Neural cell (in vitro differentiated cells): ENCODE measurements at regions not wholly inside any gene's neighbourhood (a gene's known extent, or its start where the extent isn't known, plus 50 kb on each side); places are given as distances from the start of the nearest gene placed in this dataset.

Source experiments
- H2AFZ ChIP-seq: fragments of 200-600, 300-800 bp; sonication (generic), shearing (Covaris generic); 2 replicates; pipeline ENCODE4 v1.6.0; 2014; ENCODE audit warnings: low read depth, mild to moderate bottlenecking, antibody characterized with exemption, low read length, moderate library complexity
- H3F3A ChIP-seq: fragments of 200-600 bp; shearing (Covaris generic); 2 replicates; pipeline ENCODE4 v1.6.1; 2016; ENCODE audit warnings: mild to moderate bottlenecking, moderate library complexity, mixed read lengths, antibody characterized with exemption, low read length; ENCODE audit not compliant: insufficient read depth, poor library complexity, severe bottlenecking
- H3K27ac ChIP-seq: fragments of 200-600, 300-800 bp; sonication (generic), shearing (Covaris generic); 2 replicates; pipeline ENCODE4 v1.5.1; 2014; ENCODE audit warnings: mild to moderate bottlenecking, low read length, moderate library complexity
- H3K27me3 ChIP-seq: fragments of 300-800, 200-600 bp; sonication (generic), shearing (Covaris generic); 2 replicates; pipeline ENCODE4 v1.6.0; 2014; ENCODE audit warnings: mild to moderate bottlenecking, low read depth, low read length, moderate library complexity; ENCODE audit not compliant: insufficient read depth
- H3K36me3 ChIP-seq: fragments of 300-800, 200-600 bp; sonication (generic), shearing (Covaris generic); 2 replicates; pipeline ENCODE4 v1.5.1; 2014; ENCODE audit warnings: mild to moderate bottlenecking, antibody characterized with exemption, low read length, moderate library complexity; ENCODE audit not compliant: insufficient read depth
- H3K4me2 ChIP-seq: fragments of 300-800, 200-600 bp; sonication (generic), shearing (Covaris generic); 2 replicates; pipeline ENCODE4 v1.6.0; 2014; ENCODE audit warnings: mild to moderate bottlenecking, low read length
- H3K4me3 ChIP-seq: fragments of 300-800, 200-600 bp; sonication (generic), shearing (Covaris generic); 2 replicates; pipeline ENCODE4 v1.5.1; 2014; ENCODE audit warnings: mild to moderate bottlenecking, low read length, moderate library complexity
- H3K79me2 ChIP-seq: fragments of 200-600 bp; shearing (Covaris generic); replicated peaks from 2 replicates; pipeline ENCODE4 v1.6.0; 2014; ENCODE audit warnings: mild to moderate bottlenecking, low read length, moderate library complexity; ENCODE audit not compliant: insufficient read depth
- H3K9ac ChIP-seq: fragments of 300-800, 200-600 bp; sonication (generic), shearing (Covaris generic); 2 replicates; pipeline ENCODE4 v1.6.1; 2016; ENCODE audit warnings: mild to moderate bottlenecking, low read length, mixed read lengths
- H3K9me2 ChIP-seq: fragments of 200-600 bp; shearing (Covaris generic); 2 replicates; pipeline ENCODE4 v1.6.1; 2016; ENCODE audit warnings: mild to moderate bottlenecking, low read length, mixed read lengths; ENCODE audit not compliant: insufficient read depth
- H3K9me3 ChIP-seq: fragments of 200-600, 300-800 bp; sonication (generic), shearing (Covaris generic); 2 replicates; pipeline ENCODE4 v1.6.1; 2016; ENCODE audit warnings: mild to moderate bottlenecking, mixed run types, low read length, moderate library complexity, mixed read lengths
- H4K20me1 ChIP-seq: fragments of 200-600 bp; shearing (Covaris generic); 2 replicates; pipeline ENCODE4 v1.6.1; 2016; ENCODE audit warnings: mild to moderate bottlenecking, mixed run types; ENCODE audit not compliant: insufficient read depth
- CTCF ChIP-seq: fragments of 450-650 bp; IDR thresholded peaks from 2 replicates; pipeline ENCODE4 v1.5.1; 2014; ENCODE audit warnings: antibody characterized with exemption, mild to moderate bottlenecking, moderate library complexity; ENCODE audit not compliant: poor library complexity, severe bottlenecking
- EP300 ChIP-seq: fragments of 450-650 bp; conservative IDR thresholded peaks from 2 replicates; pipeline ENCODE4 v1.6.1; 2014; ENCODE audit warnings: antibody characterized with exemption, mild to moderate bottlenecking, moderate library complexity; ENCODE audit not compliant: poor library complexity, severe bottlenecking
- EZH2 ChIP-seq: fragments of 200-600, 300-800 bp; shearing (Covaris generic), sonication (generic); IDR thresholded peaks from 2 replicates; pipeline ENCODE4 v1.6.1; 2014; ENCODE audit warnings: antibody characterized with exemption, low read length, borderline replicate concordance, mild to moderate bottlenecking; ENCODE audit not compliant: insufficient read depth, poor library complexity, severe bottlenecking
- MXI1 ChIP-seq: fragments of 450-650 bp; conservative IDR thresholded peaks from 2 replicates; pipeline ENCODE4 v1.6.1; 2014; ENCODE audit warnings: antibody characterized with exemption, mild to moderate bottlenecking; ENCODE audit not compliant: poor library complexity, severe bottlenecking
- POLR2AphosphoS5 ChIP-seq: IDR thresholded peaks from 2 replicates; pipeline ENCODE4 v1.6.1; 2012
- RAD21 ChIP-seq: fragments of 450-650 bp; conservative IDR thresholded peaks from 2 replicates; pipeline ENCODE4 v1.6.1; 2014; ENCODE audit warnings: antibody characterized with exemption, mild to moderate bottlenecking, moderate library complexity
- REST ChIP-seq: IDR thresholded peaks from 2 replicates; pipeline ENCODE4 v1.6.1; 2012; ENCODE audit warnings: borderline replicate concordance
- SMC3 ChIP-seq: fragments of 450-650 bp; conservative IDR thresholded peaks from 2 replicates; pipeline ENCODE4 v1.6.1; 2014; ENCODE audit warnings: antibody characterized with exemption, mild to moderate bottlenecking, moderate library complexity; ENCODE audit not compliant: poor library complexity
- TAF1 ChIP-seq: IDR thresholded peaks from 2 replicates; pipeline ENCODE4 v1.6.1; 2012; ENCODE audit warnings: low read depth

GRCh38 chr11:135069890-135070289 is 657.8 kb upstream of the B3GAT1 start:
- H3K9me3 ChIP-seq, result no peaks in the 10 kb centered on the region
- H3K36me3 ChIP-seq, result no peaks in the 10 kb centered on the region
- H3K27ac ChIP-seq, result no peak overlapping the region
- no peak overlapping the region for H3K4me3 ChIP-seq
- H3K9me2 ChIP-seq, result no peaks in the 10 kb centered on the region
- no peak overlapping the region for H3K4me2 ChIP-seq
- TF ChIP-seq POLR2AphosphoS5 (no peak), MXI1 (no peak), EZH2 (no peak), TAF1 (no peak), SMC3 (no peak), CTCF (no peak), REST (no peak), EP300 (no peak), RAD21 (no peak)
- H3K27me3 ChIP-seq, result no peaks in the 10 kb centered on the region
- H3F3A ChIP-seq, result no peaks in the 10 kb centered on the region
- no peak overlapping the region for H2AFZ ChIP-seq
- H4K20me1 ChIP-seq, result no peaks in the 10 kb centered on the region
- no peaks in the 10 kb centered on the region for H3K79me2 ChIP-seq
- H3K9ac ChIP-seq, result no peak overlapping the region

GRCh38 chr11:135069063-135069462 is 657.0 kb upstream of the B3GAT1 start:
- TF ChIP-seq TAF1, result no peak
- H3K27me3 ChIP-seq, result no peaks in the 10 kb centered on the region
- H3K4me2 ChIP-seq, result no peak overlapping the region
- no peaks in the 10 kb centered on the region for H3K9me2 ChIP-seq
- H3F3A ChIP-seq, result no peaks in the 10 kb centered on the region
- no peak overlapping the region for H3K4me3 ChIP-seq
- H3K79me2 ChIP-seq, result no peaks in the 10 kb centered on the region
- H3K27ac ChIP-seq, result no peak overlapping the region
- H3K9ac ChIP-seq, result no peak overlapping the region
- no peaks in the 10 kb centered on the region for H3K36me3 ChIP-seq
- H2AFZ ChIP-seq, result no peak overlapping the region
- no peaks in the 10 kb centered on the region for H3K9me3 ChIP-seq
- no peaks in the 10 kb centered on the region for H4K20me1 ChIP-seq

GRCh38 chr11:135062994-135063393 is 651.0 kb upstream of the B3GAT1 start:
- H3F3A ChIP-seq, result no peaks in the 10 kb centered on the region
- no peaks in the 10 kb centered on the region for H3K9me3 ChIP-seq
- H3K9ac ChIP-seq, result no peak overlapping the region
- no peaks in the 10 kb centered on the region for H4K20me1 ChIP-seq
- no peaks in the 10 kb centered on the region for H3K9me2 ChIP-seq
- no peaks in the 10 kb centered on the region for H3K36me3 ChIP-seq
- H3K79me2 ChIP-seq, result no peaks in the 10 kb centered on the region
- H3K4me2 ChIP-seq, result no peak overlapping the region
- no peak overlapping the region for H3K4me3 ChIP-seq
- H2AFZ ChIP-seq, result no peak overlapping the region
- no peak overlapping the region for H3K27ac ChIP-seq
- H3K27me3 ChIP-seq, result no peaks in the 10 kb centered on the region
- TF ChIP-seq TAF1 (no peak), MXI1 (no peak), SMC3 (no peak), EP300 (no peak), POLR2AphosphoS5 (no peak), REST (no peak), EZH2 (no peak), CTCF (no peak), RAD21 (no peak)
